ENCODE measurements at regions not wholly inside any gene's neighbourhood (a gene's known extent, or its start where the extent isn't known, plus 50 kb on each side); places are given as distances from the start of the nearest gene placed in this dataset.

- TF ChIP-seq EZH2 (optimal IDR thresholded peaks at IDR 0.05; ENCODE audit: low read depth, low read length): no peak
- no peak for TF ChIP-seq CTCF (IDR thresholded peaks at IDR 0.05; ENCODE audit: low read length)
- TF ChIP-seq EZH2phosphoT487 (IDR thresholded peaks at IDR 0.05; ENCODE audit: low read length): no peak
Measured at GRCh38 chr1:87686136-87686495, 357.4 kb downstream of the LMO4 start.
